HG03175 (cell line): ENCODE measurements at regions not wholly inside any gene's neighbourhood (a gene's known extent, or its start where the extent isn't known, plus 50 kb on each side); places are given as distances from the start of the nearest gene placed in this dataset.
"Not testable (repeated sequence)": the region's sequence is repeated elsewhere in the genome, so short reads cannot be mapped to it uniquely, and the experiment has no call there.

Source experiments
- ATAC-seq: cut with Tn5 transposase; IDR thresholded peaks from one replicate; pipeline ENCODE4 v1.9.1; 2021; ENCODE audit warnings: mild to moderate bottlenecking, moderate library complexity; ENCODE audit not compliant: unreplicated experiment

DNA sequence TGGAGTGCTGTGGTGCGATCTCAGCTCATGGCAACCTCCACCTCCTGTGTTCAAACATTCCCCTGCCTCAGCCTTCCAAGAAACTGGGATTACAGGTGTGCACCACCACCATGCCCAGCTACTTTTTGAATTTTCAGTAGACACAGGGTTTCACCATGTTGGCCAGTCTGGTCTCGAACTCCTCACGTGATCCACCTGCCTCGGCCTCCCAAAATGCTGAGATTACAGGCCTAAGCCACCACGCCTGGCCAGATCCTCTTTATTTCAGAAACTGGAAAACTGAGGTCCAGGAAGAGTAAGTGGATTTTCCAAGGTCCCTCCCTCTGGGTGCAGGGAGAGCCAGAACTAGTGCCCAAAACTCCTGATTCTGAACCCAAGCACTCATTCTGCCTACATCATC is 413.1 kb upstream of the AUTS2 start:
- no peak for ATAC-seq

DNA sequence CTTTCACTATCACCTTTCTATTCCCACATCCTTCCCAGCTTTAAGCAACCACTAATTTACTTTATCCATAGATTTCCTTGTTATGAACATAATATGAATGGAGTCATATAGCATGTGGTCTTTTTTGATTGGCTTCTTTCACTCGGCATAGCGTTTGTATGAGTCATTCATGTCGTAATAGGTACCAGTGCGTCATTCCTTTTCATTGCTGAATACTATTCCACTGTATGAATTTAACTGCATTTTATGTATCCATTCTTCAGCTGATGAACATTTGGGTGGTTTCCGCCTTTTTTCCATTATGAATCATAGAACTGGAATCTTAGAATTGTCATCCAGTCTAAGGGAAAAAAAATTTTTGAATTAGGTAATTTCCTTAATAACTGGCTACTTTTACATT is 411.3 kb upstream of the AUTS2 start:
- no peak for ATAC-seq

DNA sequence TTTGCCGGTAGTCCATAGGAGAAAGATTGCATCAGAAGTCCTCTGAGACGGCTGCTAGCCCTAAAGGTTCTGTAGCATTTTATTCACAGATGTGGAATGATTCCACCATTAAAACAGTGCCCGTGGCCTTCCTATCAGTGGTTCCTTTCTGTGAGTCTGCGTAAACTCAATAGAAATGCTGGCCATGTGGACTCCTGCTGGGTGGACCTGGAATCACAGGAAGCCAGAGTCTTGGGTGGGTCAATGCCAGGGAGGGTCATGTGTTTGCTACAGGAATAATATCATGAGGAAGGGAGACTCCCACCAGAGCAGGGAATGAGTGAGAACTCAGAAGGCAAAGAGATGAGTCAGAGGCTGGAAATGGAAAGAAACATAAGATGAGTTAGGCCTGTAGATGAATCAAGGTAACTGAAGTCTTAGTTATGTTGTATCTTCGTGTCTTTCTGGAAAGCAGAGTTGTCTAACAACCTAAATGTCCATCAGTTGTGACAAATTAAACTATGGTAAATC is 410.4 kb upstream of the AUTS2 start:
- ATAC-seq = no peak

DNA sequence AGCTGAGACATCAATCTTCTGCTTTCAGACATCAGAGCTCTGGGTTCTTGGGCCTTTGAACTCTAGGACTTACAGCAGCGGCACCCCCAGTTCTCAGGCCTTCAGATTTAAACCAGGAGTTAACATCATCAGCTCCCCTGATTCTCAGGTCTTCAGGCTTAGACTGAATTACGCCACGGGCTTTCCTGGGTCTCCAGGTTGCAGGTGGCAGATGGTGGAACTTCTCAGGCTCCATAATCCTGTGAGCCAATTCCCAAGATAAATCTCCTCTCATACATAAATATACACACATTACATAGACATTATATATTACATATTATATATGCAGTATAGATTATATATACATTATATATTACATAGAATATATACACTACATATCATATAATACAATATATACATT is 408.9 kb upstream of the AUTS2 start:
- ATAC-seq = no peak

DNA sequence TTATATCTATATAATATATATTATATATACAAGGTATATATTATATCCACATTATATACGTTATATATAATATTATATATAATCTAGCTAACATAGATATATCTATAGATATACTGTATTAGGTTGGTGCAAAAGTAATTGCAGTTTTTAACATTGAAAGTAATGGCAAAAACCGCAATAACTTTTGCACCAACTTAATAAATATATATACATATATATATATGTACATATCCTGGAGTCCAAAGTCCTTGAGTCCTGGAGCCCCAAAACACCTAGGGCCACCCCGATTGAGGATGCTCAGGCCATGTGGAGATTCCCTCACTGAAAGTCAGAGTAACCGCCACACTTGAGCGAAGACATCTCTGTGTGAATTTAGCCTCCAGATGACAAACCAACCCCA is 408.2 kb upstream of the AUTS2 start:
- ATAC-seq = no peak

DNA sequence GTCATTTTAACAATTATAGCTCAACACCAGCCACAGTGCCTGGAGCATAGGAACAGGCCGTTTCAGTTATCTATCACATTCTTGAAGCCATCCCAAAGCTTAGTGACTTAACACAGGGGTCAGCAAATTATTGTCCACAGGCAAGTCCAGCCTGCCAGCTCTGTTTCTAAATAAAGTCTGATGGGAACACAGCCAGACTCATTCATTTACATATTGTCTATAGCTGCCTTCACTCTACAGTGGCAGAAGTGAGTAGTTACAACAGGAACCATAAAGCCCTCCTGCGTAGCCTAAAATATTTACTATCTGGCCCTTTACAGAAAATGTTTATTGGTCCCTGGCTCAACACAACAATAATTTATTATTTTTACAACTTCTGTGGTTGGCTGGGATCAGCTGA is 407.5 kb upstream of the AUTS2 start:
- no peak for ATAC-seq

DNA sequence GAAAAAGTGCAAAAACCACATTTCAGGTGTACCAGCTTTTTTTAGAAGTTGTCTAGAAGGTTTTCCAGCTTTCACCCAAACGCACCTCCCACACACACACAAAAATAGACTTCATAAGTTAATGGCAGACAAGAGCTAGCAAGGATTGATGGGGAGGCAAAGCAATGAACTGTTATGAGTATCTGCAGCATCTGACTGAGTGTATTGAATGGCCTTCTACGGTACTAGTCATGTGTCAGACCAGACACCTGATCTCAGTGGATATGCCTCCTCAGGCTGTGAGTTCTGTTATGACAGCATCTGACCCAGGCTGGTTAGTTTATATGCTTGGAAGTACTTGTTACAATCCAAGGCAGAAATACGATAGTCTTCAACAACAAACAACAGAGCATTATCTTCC is 406.1 kb upstream of the AUTS2 start:
- peak; percentile 74 for ATAC-seq

DNA sequence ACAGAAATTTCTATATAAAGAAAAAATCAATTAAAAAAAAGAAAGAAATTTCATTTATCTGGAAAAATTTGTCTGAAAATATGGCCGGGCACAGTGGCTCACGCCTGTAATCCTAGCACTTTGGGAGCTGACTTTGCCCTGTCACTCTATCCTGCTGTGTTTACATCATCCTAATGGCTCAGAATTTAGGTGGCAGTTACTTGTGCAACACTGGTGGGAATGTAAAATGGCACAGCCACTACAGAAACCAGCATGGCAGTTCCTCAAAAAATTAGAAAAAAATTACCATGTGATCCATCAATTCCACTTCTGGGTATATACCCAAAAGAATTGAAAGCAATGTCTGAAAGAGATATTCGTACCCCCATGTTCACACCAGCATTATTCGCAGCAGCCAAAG is 405.2 kb upstream of the AUTS2 start:
- ATAC-seq = no peak

DNA sequence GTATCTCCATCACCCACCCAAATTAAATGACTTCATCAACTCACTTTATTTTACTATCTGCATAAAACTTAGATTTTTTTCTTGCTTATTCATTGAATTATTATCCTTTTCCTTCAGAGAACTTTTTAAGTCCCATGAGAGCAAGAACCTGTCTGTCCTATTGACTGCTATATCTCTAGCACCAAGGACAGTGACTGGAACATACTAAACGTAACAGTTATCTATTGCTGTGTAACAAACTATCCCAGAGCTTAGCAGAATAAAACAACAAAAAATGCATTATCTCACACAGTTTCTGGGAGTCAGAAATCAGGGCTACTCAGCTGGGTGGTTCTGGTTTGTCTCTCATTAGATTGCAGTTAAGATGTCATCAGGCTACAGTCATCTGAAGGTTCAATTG is 401.7 kb upstream of the AUTS2 start:
- ATAC-seq = no peak

DNA sequence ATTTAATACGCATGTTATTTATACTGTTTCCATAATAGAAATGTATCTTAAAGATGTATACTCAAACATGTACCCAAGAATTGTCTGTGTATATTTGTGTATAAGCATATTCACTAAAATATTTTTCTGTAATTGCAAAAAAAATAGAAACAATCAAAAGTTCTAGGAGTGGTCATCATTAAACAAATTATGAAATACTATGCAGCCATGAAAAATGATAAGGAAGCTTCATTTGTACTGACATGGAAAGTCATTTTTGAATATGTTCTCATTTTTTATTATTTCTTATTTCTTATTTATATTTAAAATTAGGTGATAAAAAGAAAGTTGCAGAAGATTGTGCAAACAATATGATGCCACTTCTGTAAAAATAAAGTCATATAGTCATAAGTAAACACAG is 400.0 kb upstream of the AUTS2 start:
- ATAC-seq = no peak

DNA sequence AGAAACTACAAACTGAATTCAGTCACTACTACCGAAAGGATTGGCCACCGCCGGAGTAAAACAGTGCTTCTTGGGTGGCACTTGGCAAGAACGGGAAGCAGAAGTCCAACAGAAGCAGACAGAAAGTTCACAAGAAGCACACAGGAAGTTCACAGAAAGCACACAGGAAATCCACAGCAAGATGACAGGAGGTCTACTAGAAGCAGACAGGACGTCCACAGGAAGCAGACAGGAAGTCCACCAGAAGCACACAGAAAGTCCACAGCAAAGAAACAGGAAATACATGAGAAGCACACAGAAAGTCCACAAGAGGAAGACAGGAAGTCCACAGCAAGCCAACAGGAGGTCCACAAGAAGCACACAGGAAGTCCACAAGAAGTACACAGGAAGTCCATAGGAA is 399.2 kb upstream of the AUTS2 start:
- no peak for ATAC-seq

DNA sequence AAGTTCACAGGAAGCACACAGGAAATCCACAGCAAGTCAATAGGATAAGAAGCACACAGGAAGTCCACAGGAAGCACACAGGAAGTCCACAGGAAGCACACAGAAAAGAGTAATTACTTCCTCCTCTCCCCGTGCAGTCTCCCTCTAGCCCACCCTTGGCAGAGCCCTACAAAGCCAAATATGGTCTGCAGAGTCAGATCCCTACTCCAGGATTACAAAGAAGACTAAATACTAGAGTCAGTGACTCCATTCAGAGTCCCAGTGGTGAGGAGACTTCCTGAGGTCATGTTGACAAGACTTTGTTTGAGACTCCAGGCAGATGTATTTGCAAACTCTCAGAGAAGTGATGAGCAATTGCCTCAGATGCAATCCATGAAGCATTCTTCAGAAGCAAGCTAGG is 398.6 kb upstream of the AUTS2 start:
- no peak for ATAC-seq

DNA sequence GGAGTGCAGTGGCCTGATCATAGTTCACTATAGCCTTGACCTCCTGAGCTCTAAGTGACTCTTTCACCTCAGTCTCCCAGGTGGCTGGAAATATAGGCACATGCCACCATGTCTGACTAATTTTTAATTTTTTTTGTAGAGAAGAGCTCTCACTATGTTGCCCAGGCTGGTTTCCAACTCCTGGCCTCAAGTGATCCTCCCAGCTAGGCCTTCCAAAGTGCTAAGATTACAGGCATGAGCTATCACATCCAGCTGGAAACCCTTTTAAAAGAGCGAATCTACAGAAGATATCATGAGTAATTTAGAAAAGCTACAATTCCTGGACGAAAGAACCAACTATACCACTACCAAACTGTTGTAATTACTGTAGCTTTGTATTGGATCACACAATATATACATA is 394.4 kb upstream of the AUTS2 start:
- ATAC-seq = no peak

DNA sequence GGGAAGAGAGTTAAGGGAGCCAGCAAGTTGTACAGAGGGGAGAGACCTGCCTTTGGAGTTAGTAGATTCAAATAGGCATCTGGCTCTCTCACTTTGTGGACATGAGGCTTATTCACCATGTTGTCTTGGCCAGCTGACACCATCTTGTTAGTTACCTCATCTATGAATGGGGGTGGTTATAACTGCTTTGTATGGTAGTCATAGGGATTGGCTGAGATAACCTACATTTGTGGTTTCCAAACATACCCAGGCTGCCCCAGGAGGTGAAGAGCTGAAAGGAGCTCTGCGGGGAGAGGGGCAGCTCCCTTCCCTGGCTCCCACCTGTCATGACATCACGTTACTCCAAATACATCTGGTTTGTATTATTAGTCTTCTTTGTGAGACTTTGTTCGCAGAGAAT is 393.3 kb upstream of the AUTS2 start:
- no peak for ATAC-seq

DNA sequence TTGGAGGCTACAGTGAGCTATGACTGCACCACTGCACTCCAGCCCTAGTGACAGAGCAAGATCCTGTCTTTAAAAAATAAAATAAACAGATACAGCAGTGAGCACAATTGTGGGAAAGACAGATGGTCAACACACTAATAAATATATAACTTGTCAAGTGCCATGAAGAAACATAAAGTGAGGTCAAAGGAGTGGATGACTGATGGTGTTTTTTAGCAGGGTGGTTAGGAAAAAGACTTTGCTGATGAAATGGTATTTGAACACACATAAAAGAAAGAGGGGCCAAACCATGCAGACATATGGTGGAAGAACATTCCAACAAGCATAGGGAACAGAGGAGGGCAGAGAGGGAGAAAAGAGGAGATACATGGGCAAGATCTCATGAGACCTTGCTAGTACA is 392.7 kb upstream of the AUTS2 start:
- ATAC-seq = no peak

DNA sequence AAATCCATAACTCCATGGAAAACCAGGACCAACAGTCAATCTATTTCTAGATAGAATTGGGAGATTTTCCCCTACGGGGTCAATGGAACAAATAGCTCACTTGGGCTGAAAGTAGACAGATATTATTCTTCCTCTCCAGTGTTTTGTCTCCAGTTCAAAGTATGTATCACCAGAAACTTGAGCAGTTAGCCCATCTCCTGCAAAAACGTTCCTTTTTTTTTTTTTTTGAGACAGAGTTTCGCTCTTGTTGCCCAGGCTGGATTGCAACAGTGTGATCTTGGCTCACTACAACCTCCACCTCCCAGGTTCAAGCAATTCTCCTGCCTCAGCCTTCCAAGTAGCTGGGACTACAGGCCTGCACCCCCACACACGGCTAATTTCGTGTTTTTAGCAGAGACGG is 390.0 kb upstream of the AUTS2 start:
- ATAC-seq = no peak

DNA sequence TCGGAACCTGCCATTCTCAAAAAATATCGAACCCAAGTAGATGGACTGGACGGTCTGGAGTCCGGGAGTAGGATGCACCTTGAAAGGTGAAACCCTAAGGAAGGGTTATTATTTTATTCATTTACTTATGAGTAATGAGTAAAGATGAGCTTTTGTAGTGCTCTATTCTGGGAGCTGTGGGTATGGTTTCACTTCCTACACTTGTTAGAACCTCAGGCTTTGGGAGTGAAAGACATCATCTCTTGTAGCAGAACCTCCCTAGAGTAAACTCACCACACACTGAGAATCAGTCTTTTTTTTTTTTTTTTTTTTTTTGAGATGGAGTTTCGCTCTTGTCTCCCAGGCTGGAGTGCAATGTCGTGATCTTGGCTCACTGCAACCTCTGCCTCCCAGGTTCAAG is 389.4 kb upstream of the AUTS2 start:
- peak; percentile 89 for ATAC-seq

DNA sequence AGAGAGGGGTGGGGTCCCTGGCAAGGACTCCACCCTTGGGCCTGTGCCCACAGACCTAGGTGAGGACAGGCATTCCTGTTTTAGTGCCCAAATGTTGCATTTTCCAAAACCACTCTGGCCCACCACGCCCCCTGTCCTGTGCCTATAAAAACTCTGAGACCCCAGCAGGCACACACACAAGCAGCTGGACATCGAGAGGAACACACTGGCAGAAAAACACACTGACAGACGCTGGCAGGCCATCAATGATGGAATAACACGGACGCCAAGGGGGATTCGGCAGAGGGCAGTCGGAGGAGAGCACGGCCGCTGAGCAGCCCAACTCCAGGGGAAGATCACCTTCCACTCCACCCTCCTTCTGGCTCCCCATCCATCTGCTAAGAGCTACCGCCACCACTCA is 386.9 kb upstream of the AUTS2 start:
- no peak for ATAC-seq

DNA sequence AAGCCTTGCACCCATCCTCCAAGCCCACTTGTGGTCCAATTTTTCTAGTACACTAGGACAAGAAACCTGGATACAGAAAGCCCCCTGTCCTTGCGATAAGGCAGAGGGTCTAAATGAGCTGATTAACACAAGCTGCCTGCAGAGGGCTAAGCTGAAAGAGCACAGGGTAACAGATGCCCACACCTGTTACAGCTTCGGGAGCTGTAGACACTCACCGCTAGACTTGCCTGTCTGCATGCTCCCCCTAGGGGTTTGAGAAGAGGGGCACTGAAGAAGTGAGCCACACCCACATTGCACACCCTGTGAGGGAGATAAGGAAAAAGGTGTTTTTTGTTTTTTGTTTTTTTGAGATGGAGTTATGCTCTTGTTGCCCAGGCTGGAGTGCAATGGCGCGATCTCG is 386.5 kb upstream of the AUTS2 start:
- no peak for ATAC-seq

DNA sequence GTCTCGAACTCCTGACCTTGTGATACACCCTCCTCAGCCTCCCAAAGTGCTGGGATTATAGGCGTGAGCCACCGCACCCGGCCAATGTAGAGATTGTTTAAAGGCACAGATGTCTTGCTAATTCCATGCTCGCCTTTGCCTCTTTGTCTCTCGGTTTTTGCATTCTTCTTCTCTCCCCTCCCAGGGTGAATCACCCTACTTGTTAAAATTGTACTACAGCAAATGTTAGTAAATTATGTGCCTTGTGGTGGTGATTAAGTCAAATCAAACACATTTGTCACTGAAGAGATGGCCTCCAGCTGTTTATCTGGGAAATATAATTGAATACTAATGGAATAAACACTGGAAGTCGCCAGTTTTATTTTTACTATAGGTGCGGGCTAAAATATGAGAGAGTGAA is 384.4 kb upstream of the AUTS2 start:
- no peak for ATAC-seq

DNA sequence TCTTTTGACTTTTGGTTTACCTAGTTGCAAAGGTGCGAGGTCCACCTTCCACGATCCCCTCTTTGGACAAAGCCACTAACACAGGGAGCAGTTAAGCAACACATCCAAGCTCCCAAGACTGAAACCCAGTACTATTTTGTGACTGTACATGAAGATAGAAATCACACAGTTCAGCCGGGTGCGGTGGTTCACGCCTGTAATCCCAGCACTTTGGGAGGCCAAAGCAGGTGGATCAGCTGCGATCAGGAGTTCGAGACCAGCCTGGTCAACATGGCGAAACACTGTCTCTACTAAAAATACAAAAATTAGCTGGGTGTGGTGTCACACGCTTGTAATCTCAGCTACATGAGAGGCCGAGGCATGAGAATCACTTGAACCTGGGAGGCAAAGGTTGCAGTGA is 382.8 kb upstream of the AUTS2 start:
- not testable (repeated sequence) for ATAC-seq

DNA sequence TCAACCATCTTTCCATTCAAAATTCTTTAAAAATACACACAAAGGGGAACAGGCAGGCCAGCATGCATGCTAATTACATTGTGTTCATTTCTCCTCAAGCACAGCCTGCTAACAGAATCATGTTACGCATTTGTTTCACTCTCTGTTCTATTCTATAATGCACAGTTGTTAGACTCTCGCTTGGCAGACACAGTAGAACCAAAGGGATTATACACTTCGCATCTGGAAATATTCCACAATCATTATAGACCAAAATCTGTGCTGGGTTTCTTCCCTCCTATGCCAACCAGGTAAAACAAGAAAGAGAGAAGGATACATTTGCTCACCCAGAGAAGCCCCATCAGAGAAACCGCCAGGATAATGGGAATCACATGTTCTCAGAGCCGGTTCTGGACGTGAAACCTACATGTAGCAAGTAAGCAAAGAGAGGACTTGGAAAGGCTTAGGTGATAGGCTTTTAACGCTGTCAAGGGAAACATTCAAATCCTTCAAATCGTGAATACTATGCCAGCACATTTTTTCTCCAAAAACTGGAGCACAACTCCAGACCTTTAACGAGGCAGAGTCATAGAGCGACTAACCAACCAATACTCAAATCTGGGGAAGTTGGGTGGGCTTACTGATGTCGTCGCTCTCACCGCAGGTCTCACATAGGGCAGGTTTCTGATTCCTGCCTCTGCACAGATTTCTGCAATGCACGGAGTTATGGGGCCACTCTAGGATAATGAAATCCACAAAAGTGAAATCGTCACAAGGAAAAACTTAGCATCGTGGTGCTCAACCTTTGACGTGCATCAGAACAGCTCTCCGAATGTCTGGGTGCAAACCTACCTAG is 380.5 kb upstream of the AUTS2 start:
- no peak for ATAC-seq

DNA sequence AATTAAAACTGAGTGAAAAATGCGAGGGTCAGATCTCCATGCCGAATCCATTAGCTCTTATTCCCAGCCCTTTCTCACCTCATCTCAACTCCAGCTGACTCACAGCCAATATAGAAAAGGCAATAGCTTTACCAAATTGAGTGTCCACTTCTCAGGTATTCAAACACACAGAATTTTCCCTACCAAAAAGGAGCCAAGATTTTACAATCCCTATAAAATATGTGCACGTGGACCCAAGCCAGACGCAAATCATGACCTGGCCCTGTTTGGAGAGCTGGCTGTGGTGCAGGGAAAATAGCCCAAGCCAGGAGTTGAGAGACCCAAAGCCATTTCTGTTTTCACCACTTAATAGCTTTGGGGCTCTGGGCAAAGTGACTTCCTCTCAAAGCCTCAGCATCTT is 379.7 kb upstream of the AUTS2 start:
- no peak for ATAC-seq
